NCI-H82 (cell line): ENCODE measurements at regions not wholly inside any gene's neighbourhood (a gene's known extent, or its start where the extent isn't known, plus 50 kb on each side); places are given as distances from the start of the nearest gene placed in this dataset.

Source experiments
- DNase-seq: peaks from one replicate; lab custom pipeline; 2025; lab: John Stamatoyannopoulos, UW

- no peak for DNase-seq
These were observed 58.1 kb upstream of the ERG start for GRCh38 chr21:38556390-38556789.

GRCh38 chr21:38561205-38561604 is 62.9 kb upstream of the ERG start:
- DNase-seq, result no peak

- no peak for DNase-seq
These were observed 63.6 kb upstream of the ERG start for GRCh38 chr21:38561613-38562581.

GRCh38 chr21:38567335-38567969 is 69.2 kb upstream of the ERG start:
- DNase-seq, result peak; percentile 66

- no peak for DNase-seq
These were observed 69.7 kb upstream of the ERG start for GRCh38 chr21:38567970-38568360.

- no peak for DNase-seq
These were observed 71.5 kb upstream of the ERG start for GRCh38 chr21:38569733-38570132.

- DNase-seq, result no peak
These were observed 72.3 kb upstream of the ERG start for GRCh38 chr21:38570596-38570995.

GRCh38 chr21:38574895-38575575 is 76.8 kb upstream of the ERG start:
- no peak for DNase-seq

- no peak for DNase-seq
These were observed 79.6 kb upstream of the ERG start for GRCh38 chr21:38577887-38578286.

GRCh38 chr21:38590449-38591217 is 92.4 kb upstream of the ERG start:
- DNase-seq, result no peak

GRCh38 chr21:38591218-38591537 is 92.9 kb upstream of the ERG start:
- DNase-seq, result no peak

GRCh38 chr21:38596264-38597042 is 98.2 kb upstream of the ERG start:
- no peak for DNase-seq

- no peak for DNase-seq
These were observed 99.1 kb upstream of the ERG start for GRCh38 chr21:38597421-38597820.

- no peak for DNase-seq
These were observed 100.1 kb upstream of the ERG start for GRCh38 chr21:38598413-38598812.

- no peak for DNase-seq
These were observed 101.2 kb upstream of the ERG start for GRCh38 chr21:38599381-38599975.

- DNase-seq, result no peak
These were observed 101.8 kb upstream of the ERG start for GRCh38 chr21:38600106-38600505.

GRCh38 chr21:38605236-38605635 is 107.0 kb upstream of the ERG start:
- no peak for DNase-seq

- no peak for DNase-seq
These were observed 111.3 kb upstream of the ERG start for GRCh38 chr21:38609580-38609979.

- no peak for DNase-seq
These were observed 112.5 kb upstream of the ERG start for GRCh38 chr21:38610623-38611251.

- DNase-seq, result no peak
These were observed 113.0 kb upstream of the ERG start for GRCh38 chr21:38611277-38611676.

GRCh38 chr21:38613686-38614085 is 115.4 kb upstream of the ERG start:
- no peak for DNase-seq
